HL-60/S4 (cell line): ENCODE measurements at regions not wholly inside any gene's neighbourhood (a gene's known extent, or its start where the extent isn't known, plus 50 kb on each side); places are given as distances from the start of the nearest gene placed in this dataset.

ENCODE experiments used
- in situ Hi-C: fragments of 300-500 bp; cut with MboI; formaldehyde crosslinking; loops from 2 replicates; pipeline ENCODE4 v1.14.3; 2022; ENCODE audit warnings: low sequenced_read_pairs

- in situ Hi-C loops, result no loop called here
Observed at GRCh38 chr12:89257340-89257739, 95.0 kb downstream of the DUSP6 start.

- in situ Hi-C loops, result no loop called here
Observed at GRCh38 chr12:89256060-89256459, 96.2 kb downstream of the DUSP6 start.

- in situ Hi-C loops, result no loop called here
Observed at GRCh38 chr12:89253488-89253887, 98.8 kb downstream of the DUSP6 start.

- in situ Hi-C loops, result no loop called here
Observed at GRCh38 chr12:89252284-89252683, 100.0 kb downstream of the DUSP6 start.

GRCh38 chr12:89251342-89252271 is 100.7 kb downstream of the DUSP6 start:
- in situ Hi-C loops, result no loop called here

- in situ Hi-C loops, result no loop called here
Observed at GRCh38 chr12:89250636-89251035, 101.7 kb downstream of the DUSP6 start.

- in situ Hi-C loops, result no loop called here
Observed at GRCh38 chr12:89250213-89250612, 102.1 kb downstream of the DUSP6 start.

- in situ Hi-C loops, result no loop called here
Observed at GRCh38 chr12:89247967-89248366, 104.3 kb downstream of the DUSP6 start.

- in situ Hi-C loops, result no loop called here
Observed at GRCh38 chr12:89247541-89247942, 104.8 kb downstream of the DUSP6 start.

GRCh38 chr12:89245090-89245489 is 107.2 kb downstream of the DUSP6 start:
- in situ Hi-C loops, result no loop called here

- in situ Hi-C loops, result no loop called here
Observed at GRCh38 chr12:89244536-89244935, 107.8 kb downstream of the DUSP6 start.

GRCh38 chr12:89243771-89244170 is 108.5 kb downstream of the DUSP6 start:
- in situ Hi-C loops, result no loop called here

- in situ Hi-C loops, result no loop called here
Observed at GRCh38 chr12:89239534-89239933, 112.8 kb downstream of the DUSP6 start.

GRCh38 chr12:89238593-89238992 is 113.7 kb downstream of the DUSP6 start:
- in situ Hi-C loops, result no loop called here

GRCh38 chr12:89237763-89238162 is 114.5 kb downstream of the DUSP6 start:
- in situ Hi-C loops, result no loop called here

GRCh38 chr12:89236748-89237383 is 115.4 kb downstream of the DUSP6 start:
- in situ Hi-C loops, result no loop called here

GRCh38 chr12:89236237-89236636 is 116.1 kb downstream of the DUSP6 start:
- in situ Hi-C loops, result no loop called here

GRCh38 chr12:89235189-89235993 is 116.9 kb downstream of the DUSP6 start:
- in situ Hi-C loops, result no loop called here

- in situ Hi-C loops, result no loop called here
Observed at GRCh38 chr12:89234324-89235114, 117.8 kb downstream of the DUSP6 start.

- in situ Hi-C loops, result no loop called here
Observed at GRCh38 chr12:89231686-89232085, 120.6 kb downstream of the DUSP6 start.
